ENCODE measurements at regions not wholly inside any gene's neighbourhood (a gene's known extent, or its start where the extent isn't known, plus 50 kb on each side); places are given as distances from the start of the nearest gene placed in this dataset.

DNA sequence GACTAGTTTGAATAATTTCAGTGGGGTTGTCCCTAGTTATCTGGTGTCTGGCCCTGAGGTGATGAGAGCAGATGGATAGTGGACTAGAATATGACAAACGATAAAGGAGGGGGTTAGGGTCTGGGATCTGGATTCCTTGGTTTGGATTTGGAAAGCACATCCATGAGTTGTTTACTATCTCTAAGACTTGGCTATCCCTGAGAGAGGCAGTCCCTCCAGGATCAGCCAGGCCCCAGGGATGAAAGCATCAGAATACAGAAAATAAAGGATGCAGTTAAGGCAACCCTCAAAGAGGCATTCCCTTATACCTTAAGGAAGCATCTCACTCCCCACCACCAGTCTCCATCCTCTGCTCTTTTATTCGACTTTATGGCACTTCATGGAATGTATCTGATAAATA is 230.7 kb downstream of the NHLRC3 start:
- TF ChIP-seq POLR2A (IDR thresholded peaks at IDR 0.05) = no peak
- TF ChIP-seq, protein P1, sequence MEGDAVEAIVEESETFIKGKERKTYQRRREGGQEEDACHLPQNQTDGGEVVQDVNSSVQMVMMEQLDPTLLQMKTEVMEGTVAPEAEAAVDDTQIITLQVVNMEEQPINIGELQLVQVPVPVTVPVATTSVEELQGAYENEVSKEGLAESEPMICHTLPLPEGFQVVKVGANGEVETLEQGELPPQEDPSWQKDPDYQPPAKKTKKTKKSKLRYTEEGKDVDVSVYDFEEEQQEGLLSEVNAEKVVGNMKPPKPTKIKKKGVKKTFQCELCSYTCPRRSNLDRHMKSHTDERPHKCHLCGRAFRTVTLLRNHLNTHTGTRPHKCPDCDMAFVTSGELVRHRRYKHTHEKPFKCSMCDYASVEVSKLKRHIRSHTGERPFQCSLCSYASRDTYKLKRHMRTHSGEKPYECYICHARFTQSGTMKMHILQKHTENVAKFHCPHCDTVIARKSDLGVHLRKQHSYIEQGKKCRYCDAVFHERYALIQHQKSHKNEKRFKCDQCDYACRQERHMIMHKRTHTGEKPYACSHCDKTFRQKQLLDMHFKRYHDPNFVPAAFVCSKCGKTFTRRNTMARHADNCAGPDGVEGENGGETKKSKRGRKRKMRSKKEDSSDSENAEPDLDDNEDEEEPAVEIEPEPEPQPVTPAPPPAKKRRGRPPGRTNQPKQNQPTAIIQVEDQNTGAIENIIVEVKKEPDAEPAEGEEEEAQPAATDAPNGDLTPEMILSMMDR (IDR thresholded peaks at IDR 0.05) = no peak
- intact Hi-C loops (cut with DNase I; ENCODE audit: low total_unique reads) = no loop called here
- DNase-seq (ENCODE audit: low spot score in 2 of 2) = no peak
- 64 to 79% methylated on average over 2 of the region's 2 CpGs for WGBS, 2 donors
- no peak overlapping the region for H3K4me3 ChIP-seq (ENCODE audit: low read depth, poor library complexity, severe bottlenecking)

DNA sequence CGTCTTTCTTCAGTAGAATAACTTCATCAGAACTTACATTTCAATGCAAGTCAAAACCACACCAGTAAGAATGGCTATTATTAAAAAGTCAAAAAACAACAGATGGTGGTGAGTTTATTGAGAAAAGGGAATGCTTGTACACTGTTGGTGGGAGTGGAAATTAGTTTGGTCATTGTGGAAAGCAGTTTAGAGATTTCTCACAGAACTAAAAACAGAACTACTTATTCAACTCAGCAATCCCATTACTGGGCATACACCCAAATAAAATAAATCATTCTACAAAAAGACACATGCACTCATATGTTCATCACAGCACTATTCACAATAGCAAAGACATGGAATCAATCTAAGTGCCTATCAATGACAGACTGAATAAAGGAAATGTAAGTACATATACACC is 231.2 kb downstream of the NHLRC3 start:
- intact Hi-C loops (cut with DNase I; ENCODE audit: low total_unique reads) = no loop called here
- WGBS, 2 donors = 74 to 85% methylated on average over 1 of the region's 1 CpG
- no peak for DNase-seq (ENCODE audit: low spot score in 2 of 2)
- H3K4me3 ChIP-seq (ENCODE audit: low read depth, poor library complexity, severe bottlenecking) = no peak overlapping the region
- no peak for TF ChIP-seq POLR2A (IDR thresholded peaks at IDR 0.05)
- TF ChIP-seq, protein P1 (IDR thresholded peaks at IDR 0.05) = no peak

DNA sequence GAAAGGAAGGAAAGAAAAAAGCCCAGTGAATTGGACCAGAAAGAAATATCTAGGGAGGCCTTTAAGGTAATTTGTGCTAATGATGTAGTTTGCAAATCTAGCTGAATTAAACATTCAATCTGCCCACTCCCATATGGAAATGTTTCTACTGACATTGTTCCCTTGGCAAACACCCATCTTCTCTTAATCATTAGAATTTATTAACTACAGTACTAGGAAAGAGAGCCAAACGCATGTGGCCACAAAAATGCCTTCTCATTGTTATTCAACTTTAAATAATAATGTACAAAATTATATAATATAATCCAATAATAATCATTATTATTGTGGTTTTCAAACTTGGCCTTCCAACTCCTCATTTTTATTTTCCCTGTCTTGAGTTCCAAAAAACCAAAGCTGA is 234.7 kb downstream of the NHLRC3 start:
- no peak for DNase-seq (ENCODE audit: low spot score in 2 of 2)
- H3K4me3 ChIP-seq (ENCODE audit: low read depth, poor library complexity, severe bottlenecking) = no peak overlapping the region
- TF ChIP-seq POLR2A (IDR thresholded peaks at IDR 0.05) = no peak
- TF ChIP-seq, protein P1 (IDR thresholded peaks at IDR 0.05) = no peak
- WGBS, 2 donors = 37 to 46% methylated on average over 1 of the region's 1 CpG
- intact Hi-C loops (cut with DNase I; ENCODE audit: low total_unique reads) = loop anchor here (10.0 kb wide), 1 partner anchor 342 kb away; no protein-coding TSS in a partner anchor

DNA sequence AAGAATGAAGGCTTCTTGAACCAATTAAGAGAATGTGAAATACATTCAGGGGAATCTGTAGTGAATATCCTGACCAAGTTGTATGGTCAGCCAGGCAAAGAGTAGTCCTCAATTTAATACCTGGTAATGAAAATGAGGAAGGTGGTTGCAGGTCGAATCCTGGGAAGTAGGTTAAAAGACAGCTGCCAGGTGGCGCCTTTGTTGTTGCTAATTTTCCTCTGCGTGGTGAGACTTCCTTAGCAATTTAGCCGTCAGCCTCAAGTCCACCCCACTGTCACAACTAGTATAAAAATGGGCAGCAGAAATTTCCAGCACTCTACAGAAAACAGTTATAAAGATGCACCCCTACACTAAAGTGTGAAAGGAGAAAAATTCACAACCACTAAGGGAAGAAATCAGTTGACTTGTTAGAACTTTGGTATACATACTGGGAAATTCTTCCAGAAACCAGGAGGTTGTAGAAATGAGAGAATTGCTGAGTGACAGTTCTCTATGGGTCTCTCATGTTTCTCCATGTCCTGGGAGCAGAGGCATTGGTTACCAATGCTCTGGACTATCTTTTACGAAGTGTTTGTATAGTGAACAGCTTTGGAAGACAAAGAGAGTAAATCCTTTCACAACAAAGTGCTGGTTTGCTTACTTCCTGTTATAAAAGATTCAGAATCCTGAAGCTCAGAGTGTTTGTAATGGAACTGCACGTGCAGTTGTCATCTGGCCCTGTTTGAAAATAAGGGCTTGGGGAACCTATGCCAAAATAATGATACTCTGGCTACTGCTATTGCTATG is 235.9 kb downstream of the NHLRC3 start:
- no peak for DNase-seq (ENCODE audit: low spot score in 2 of 2)
- intact Hi-C loops (cut with DNase I; ENCODE audit: low total_unique reads) = loop anchor here (10.0 kb wide), 1 partner anchor 341 kb away; no protein-coding TSS in a partner anchor
- TF ChIP-seq POLR2A (IDR thresholded peaks at IDR 0.05) = no peak
- TF ChIP-seq, protein P1 (IDR thresholded peaks at IDR 0.05) = no peak
- 45 to 50% methylated on average over 6 of the region's 6 CpGs for WGBS, 2 donors
- H3K4me3 ChIP-seq (ENCODE audit: low read depth, poor library complexity, severe bottlenecking) = no peak overlapping the region

DNA sequence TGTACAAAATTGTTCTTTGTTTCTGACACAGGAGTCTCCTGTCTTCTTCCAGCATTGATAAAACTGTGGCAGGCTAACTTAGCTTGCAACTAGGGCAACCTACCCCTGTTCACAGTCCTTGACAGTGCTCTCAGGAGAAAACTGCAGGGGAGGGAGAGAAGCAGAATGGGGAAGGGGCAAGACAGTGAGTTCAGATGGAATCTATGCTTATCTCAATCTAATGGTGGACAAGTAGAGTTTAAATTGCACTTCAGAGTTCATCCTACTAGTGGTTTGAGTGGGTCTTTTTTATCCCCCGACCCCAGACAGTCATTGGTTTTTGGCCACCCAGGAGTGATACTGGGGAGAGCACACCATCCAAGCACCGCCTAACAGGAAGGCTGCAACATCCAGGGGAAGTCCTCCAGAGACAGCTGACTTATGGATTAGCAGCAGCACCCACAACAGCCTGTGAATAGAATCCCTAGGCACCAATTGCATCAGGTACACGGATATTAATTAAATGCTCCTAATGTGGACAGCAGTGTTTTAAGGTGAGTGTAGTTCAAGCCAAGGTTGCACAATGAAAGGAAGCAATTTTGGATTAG is 236.6 kb downstream of the NHLRC3 start:
- H3K4me3 ChIP-seq (ENCODE audit: low read depth, poor library complexity, severe bottlenecking) = no peak overlapping the region
- TF ChIP-seq, protein P1 (IDR thresholded peaks at IDR 0.05) = no peak
- no peak for TF ChIP-seq POLR2A (IDR thresholded peaks at IDR 0.05)
- 88 to 91% methylated on average over 3 of the region's 3 CpGs for WGBS, 2 donors
- no peak for DNase-seq (ENCODE audit: low spot score in 2 of 2)
- intact Hi-C loops (cut with DNase I; ENCODE audit: low total_unique reads) = loop anchor here (10.0 kb wide), 1 partner anchor 340 kb away; no protein-coding TSS in a partner anchor
